H9 (cell line): ENCODE measurements at regions not wholly inside any gene's neighbourhood (a gene's known extent, or its start where the extent isn't known, plus 50 kb on each side); places are given as distances from the start of the nearest gene placed in this dataset.

Experiments used
- DNase-seq: peaks from one replicate; pipeline ENCODE4 v3.0.0-alpha.2; 2017
- H2AFZ ChIP-seq: one replicate; pipeline ENCODE4 v1.6.1; 2013; ENCODE audit warnings: mild to moderate bottlenecking, low read length, control low read depth, moderate library complexity
- H2AK5ac ChIP-seq: 2 replicates; pipeline ENCODE4 v1.6.1; 2013; ENCODE audit warnings: low read length, control low read depth, mixed read lengths; ENCODE audit not compliant: insufficient read length
- H2BK120ac ChIP-seq: one replicate; pipeline ENCODE4 v1.6.1; 2013; ENCODE audit warnings: low read depth, mild to moderate bottlenecking, low read length, control low read depth, inconsistent platforms; ENCODE audit not compliant: poor library complexity, severe bottlenecking
- H2BK12ac ChIP-seq: 2 replicates; pipeline ENCODE4 v1.6.1; 2013; ENCODE audit warnings: low read length, control low read depth, mixed read lengths, low read depth; ENCODE audit not compliant: insufficient read length
- H2BK15ac ChIP-seq: 2 replicates; pipeline ENCODE4 v1.6.1; 2013; ENCODE audit warnings: low read depth, low read length, control low read depth
- H2BK20ac ChIP-seq: one replicate; pipeline ENCODE4 v1.6.1; 2013; ENCODE audit warnings: low read depth, mild to moderate bottlenecking, low read length, control low read depth, inconsistent platforms; ENCODE audit not compliant: poor library complexity, severe bottlenecking
- H2BK5ac ChIP-seq: 2 replicates; pipeline ENCODE4 v1.6.1; 2013; ENCODE audit warnings: low read length, control low read depth, mixed read lengths; ENCODE audit not compliant: insufficient read length
- H3K14ac ChIP-seq: 2 replicates; pipeline ENCODE4 v1.6.1; 2013; ENCODE audit warnings: low read length, control low read depth; ENCODE audit not compliant: insufficient read depth
- H3K18ac ChIP-seq: 2 replicates; pipeline ENCODE4 v1.6.1; 2013; ENCODE audit warnings: low read depth, mild to moderate bottlenecking, mixed read lengths, low read length, control low read depth; ENCODE audit not compliant: insufficient read length
- H3K23ac ChIP-seq: 2 replicates; pipeline ENCODE4 v1.6.1; 2013; ENCODE audit warnings: low read length, control low read depth, mixed read lengths, low read depth; ENCODE audit not compliant: insufficient read length
- H3K23me2 ChIP-seq: 2 replicates; pipeline ENCODE4 v1.6.1; 2013; ENCODE audit warnings: low read depth, mild to moderate bottlenecking, mixed read lengths, low read length, control low read depth; ENCODE audit not compliant: insufficient read length, poor library complexity, severe bottlenecking
- H3K27ac ChIP-seq: 2 replicates; pipeline ENCODE4 v1.5.1; 2013; ENCODE audit warnings: low read length, control low read depth, mixed read lengths, low read depth; ENCODE audit not compliant: insufficient read length
- H3K27me3 ChIP-seq: 2 replicates; pipeline ENCODE4 v1.6.1; 2013; ENCODE audit warnings: low read length, control low read depth, inconsistent platforms; ENCODE audit not compliant: insufficient read depth
- H3K4ac ChIP-seq: 2 replicates; pipeline ENCODE4 v1.6.1; 2013; ENCODE audit warnings: low read depth, mild to moderate bottlenecking, control low read depth, inconsistent platforms, low read length, moderate library complexity
- H3K4me1 ChIP-seq: 2 replicates; pipeline ENCODE4 v1.6.1; 2013; ENCODE audit warnings: low read length, control low read depth, inconsistent platforms; ENCODE audit not compliant: insufficient read depth
- H3K4me2 ChIP-seq: 2 replicates; pipeline ENCODE4 v1.6.1; 2013; ENCODE audit warnings: low read length, control low read depth, mixed read lengths; ENCODE audit not compliant: insufficient read length, insufficient read depth
- H3K56ac ChIP-seq: 2 replicates; pipeline ENCODE4 v1.6.1; 2013; ENCODE audit warnings: low read depth, mild to moderate bottlenecking, mixed read lengths, low read length, control low read depth; ENCODE audit not compliant: insufficient read length
- H3K79me1 ChIP-seq: 2 replicates; pipeline ENCODE4 v1.6.1; 2013; ENCODE audit warnings: low read depth, mild to moderate bottlenecking, moderate library complexity, low read length, control low read depth, inconsistent platforms; ENCODE audit not compliant: insufficient read depth, poor library complexity, severe bottlenecking
- H3K79me2 ChIP-seq: 2 replicates; pipeline ENCODE4 v1.6.1; 2013; ENCODE audit warnings: low read length, control low read depth, inconsistent platforms; ENCODE audit not compliant: insufficient read depth
- H3K9ac ChIP-seq: 2 replicates; pipeline ENCODE4 v1.6.1; 2013; ENCODE audit warnings: low read length, control low read depth, mixed read lengths; ENCODE audit not compliant: insufficient read length; ENCODE audit errors: extremely low read depth
- H3K9me3 ChIP-seq: one replicate; pipeline ENCODE4 v1.6.1; 2013; ENCODE audit warnings: low read depth, low read length, inconsistent platforms; ENCODE audit not compliant: control insufficient read depth
- H3T11ph ChIP-seq: one replicate; pipeline ENCODE4 v1.6.1; 2013; ENCODE audit warnings: mild to moderate bottlenecking, low read length, control low read depth, inconsistent platforms
- H4K20me1 ChIP-seq: one replicate; pipeline ENCODE4 v1.6.1; 2013; ENCODE audit not compliant: control insufficient read depth, insufficient read length, insufficient read depth
- H4K5ac ChIP-seq: 2 replicates; pipeline ENCODE4 v1.6.1; 2013; ENCODE audit warnings: low read depth, mild to moderate bottlenecking, mixed read lengths, low read length, control low read depth; ENCODE audit not compliant: insufficient read length
- H4K8ac ChIP-seq: replicated peaks from 2 replicates; pipeline ENCODE4 v1.6.1; 2013; ENCODE audit warnings: low read length, control low read depth, mixed read lengths, low read depth; ENCODE audit not compliant: insufficient read length
- H4K91ac ChIP-seq: 2 replicates; pipeline ENCODE4 v1.6.1; 2013; ENCODE audit warnings: low read depth, mild to moderate bottlenecking, moderate library complexity, mixed read lengths, low read length, control low read depth; ENCODE audit not compliant: insufficient read length
- H3K27ac Mint-ChIP-seq, 3 experiments: 2 replicates in 2 of 3; 3 replicates in 1 of 3; pipeline ENCODE4 v1.8.0; 2020 to 2021; ENCODE audit warnings: mixed read lengths in 3 of 3, mild to moderate bottlenecking in 1 of 3, moderate library complexity in 1 of 3
- H3K27me3 Mint-ChIP-seq: 2 replicates; pipeline ENCODE4 v1.8.0; 2021; ENCODE audit warnings: low read depth, mild to moderate bottlenecking, moderate library complexity, mixed read lengths
- H3K36me3 Mint-ChIP-seq, 3 experiments: 2 replicates in 2 of 3; 3 replicates in 1 of 3; pipeline ENCODE4 v1.8.0; 2020 to 2021; ENCODE audit warnings: low read depth in 3 of 3, mixed read lengths in 3 of 3; ENCODE audit not compliant: insufficient read depth in 1 of 3
- H3K4me1 Mint-ChIP-seq, 2 experiments: 2 replicates each; pipeline ENCODE4 v1.8.0; 2020; ENCODE audit warnings: mixed read lengths in 2 of 2
- H3K4me3 Mint-ChIP-seq, 2 experiments: 2 replicates in 1 of 2; 3 replicates in 1 of 2; pipeline ENCODE4 v1.8.0; 2020 to 2021; ENCODE audit warnings: mild to moderate bottlenecking in 2 of 2, mixed read lengths in 2 of 2, moderate library complexity in 1 of 2
- H3K9me3 Mint-ChIP-seq, 2 experiments: 2 replicates in 1 of 2; 3 replicates in 1 of 2; pipeline ENCODE4 v1.8.0; 2020; ENCODE audit warnings: mild to moderate bottlenecking in 2 of 2, mixed read lengths in 2 of 2, moderate library complexity in 1 of 2
- CTCF ChIP-seq: fragments of 200-600 bp; sonication (generic); conservative IDR thresholded peaks from 3 replicates; pipeline ENCODE4 v1.8.0; 2021; ENCODE audit warnings: antibody characterized with exemption, mild to moderate bottlenecking
- WGBS: extraction: QIAGEN DNeasy Blood & Tissue Kit; methylation state at CpG from one replicate; pipeline ENCODE4 v1.1.7; 2013; ENCODE audit warnings: missing lambda C conversion rate, low lambda C conversion rate, mixed read lengths; ENCODE audit not compliant: insufficient read length; ENCODE audit errors: extremely low coverage; 5-methylcytosine and 5-hydroxymethylcytosine counted together

GRCh38 chr5:15421381-15421780, 78.6 kb upstream of the FBXL7 start:
- Histone ChIP-seq H4K5ac (no peak overlapping the region), H4K8ac (no peak overlapping the region), H3K27me3 (no peaks in the 10 kb centered on the region), H3K23me2 (peaks cover 3% of the 10 kb centered on the region), H3T11ph (no peak overlapping the region), H3K4me2 (no peak overlapping the region), H3K79me2 (no peaks in the 10 kb centered on the region), H3K18ac (no peak overlapping the region), H3K4ac (no peak overlapping the region), H3K14ac (no peak overlapping the region), H2BK5ac (no peak overlapping the region), H3K56ac (no peak overlapping the region), H4K20me1 (no peaks in the 10 kb centered on the region), H3K27ac (no peak overlapping the region), H2AFZ (no peak overlapping the region), H3K9ac (no peak overlapping the region), H3K4me1 (no peaks in the 10 kb centered on the region; the same call in 1 of the 2 replicates), H2BK12ac (no peak overlapping the region), H3K79me1 (no peaks in the 10 kb centered on the region), H4K91ac (no peak overlapping the region), H2BK20ac (no peak overlapping the region), H3K23ac (no peak overlapping the region), H3K9me3 (no peaks in the 10 kb centered on the region), H2BK15ac (no peak overlapping the region), H2BK120ac (no peak overlapping the region), H2AK5ac (no peak overlapping the region)
- Mint-ChIP-seq H3K4me3 (no peak overlapping the region), H3K9me3 (no peaks in the 10 kb centered on the region; a peak in 1 of 5 replicates), H3K27me3 (no peaks in the 10 kb centered on the region), H3K36me3 (no peaks in the 10 kb centered on the region), H3K4me1 (peaks cover 10 to 12% of the 10 kb centered on the region in 2 experiments), H3K27ac (no peak overlapping the region)
- no peak for DNase-seq
- no CpG with 5 or more reads among the region's 3 CpGs for WGBS
- no peak for TF ChIP-seq CTCF
